Activated B cell treated with CpG ODN at 0.5 μM for 24 hours (primary cell): ENCODE measurements at regions not wholly inside any gene's neighbourhood (a gene's known extent, or its start where the extent isn't known, plus 50 kb on each side); places are given as distances from the start of the nearest gene placed in this dataset.

Experiments used
- ATAC-seq: fragments of 200-7000 bp; cut with Tn5 transposase; one replicate; pipeline ENCODE4 v1.10.0; 2021; ENCODE audit warnings: low read depth, mild to moderate bottlenecking, moderate library complexity
- CTCF ChIA-PET: fragments of 350-600 bp; sonication (Branson Sonifier 250); formaldehyde crosslinking; loops from one replicate; lab custom pipeline; 2021; ENCODE audit warnings: antibody characterized with exemption; lab: Charles Lee
- POLR2A ChIA-PET: fragments of 350-600 bp; sonication (Branson Sonifier 250); formaldehyde crosslinking; loops from one replicate; lab custom pipeline; 2021; ENCODE audit warnings: antibody characterized with exemption; lab: Charles Lee
- DNase-seq: peaks from one replicate; pipeline ENCODE4 v3.0.0; 2022
- H3K27ac Mint-ChIP-seq: one replicate; pipeline ENCODE4 v1.8.0; 2020; ENCODE audit warnings: mixed read lengths
- H3K27me3 Mint-ChIP-seq: one replicate; pipeline ENCODE4 v1.8.0; 2021; ENCODE audit warnings: mixed read lengths
- H3K36me3 Mint-ChIP-seq: one replicate; pipeline ENCODE4 v1.8.0; 2021; ENCODE audit warnings: low read depth, mixed read lengths
- H3K4me1 Mint-ChIP-seq: one replicate; pipeline ENCODE4 v1.8.0; 2021; ENCODE audit warnings: mixed read lengths
- H3K4me3 Mint-ChIP-seq: one replicate; pipeline ENCODE4 v1.8.0; 2020; ENCODE audit warnings: mild to moderate bottlenecking, mixed read lengths
- H3K9me3 Mint-ChIP-seq: one replicate; pipeline ENCODE4 v1.8.0; 2020; ENCODE audit warnings: mixed read lengths
- intact Hi-C: fragments of 100-400 bp; cut with micrococcal nuclease; formaldehyde crosslinking; loops from one replicate; pipeline ENCODE4 v1.15.1; 2024
- TF ChIP-seq, protein P1 (sequence below): fragments of 200-600 bp; IDR thresholded peaks from one replicate; pipeline ENCODE4 v1.8.0; 2022; ENCODE audit warnings: antibody characterized with exemption, mild to moderate bottlenecking

DNA sequence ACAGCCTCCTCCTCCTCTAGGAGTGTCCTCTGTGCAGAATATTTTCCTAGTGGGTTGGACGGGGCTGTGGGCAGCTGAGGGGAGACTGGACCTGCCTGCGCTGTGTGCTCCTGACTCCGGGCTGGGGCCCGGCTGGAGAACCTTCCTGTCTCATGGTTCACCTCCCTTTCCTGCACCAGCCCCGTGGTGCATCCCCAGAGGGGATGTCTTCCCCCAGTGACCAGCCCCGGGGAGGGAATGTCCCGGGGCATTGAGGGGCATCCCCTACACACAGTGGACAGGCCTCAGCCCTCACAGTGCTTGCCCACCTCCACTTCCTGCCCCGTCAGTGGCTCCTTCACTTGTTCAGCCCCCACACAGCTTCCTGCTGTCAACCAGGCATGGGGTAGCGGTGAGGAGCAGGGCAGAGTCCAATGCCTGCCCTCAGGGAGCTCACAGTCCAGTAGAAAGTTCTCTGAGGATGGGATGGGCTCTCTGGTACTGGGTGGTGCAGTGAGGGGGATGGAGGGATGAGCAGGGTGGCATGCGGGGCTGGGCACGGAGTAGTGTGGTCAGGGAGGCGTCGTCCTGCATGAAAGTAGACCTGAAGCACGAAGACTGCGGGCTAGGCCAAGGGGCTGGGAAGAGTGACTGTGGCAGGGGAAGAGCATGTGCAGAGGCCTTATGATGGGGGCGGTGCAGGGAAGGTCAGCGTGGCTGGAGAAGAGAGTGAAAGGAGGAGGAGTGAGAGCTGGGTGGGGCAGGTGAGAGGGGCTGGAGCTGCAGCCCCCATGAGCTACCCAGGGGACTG, 52.1 kb upstream of the PITX1 start:
- POLR2A ChIA-PET: no interaction called here
- CTCF ChIA-PET: no interaction called here
- ATAC-seq: no peak
- no peak for DNase-seq
- Mint-ChIP-seq H3K9me3 (peaks cover 10% of the 10 kb centered on the region), H3K27ac (no peak overlapping the region), H3K36me3 (no peaks in the 10 kb centered on the region), H3K4me3 (no peak overlapping the region), H3K4me1 (no peaks in the 10 kb centered on the region), H3K27me3 (peaks cover 21% of the 10 kb centered on the region)
- intact Hi-C loops: no loop called here
- TF ChIP-seq, protein P1, sequence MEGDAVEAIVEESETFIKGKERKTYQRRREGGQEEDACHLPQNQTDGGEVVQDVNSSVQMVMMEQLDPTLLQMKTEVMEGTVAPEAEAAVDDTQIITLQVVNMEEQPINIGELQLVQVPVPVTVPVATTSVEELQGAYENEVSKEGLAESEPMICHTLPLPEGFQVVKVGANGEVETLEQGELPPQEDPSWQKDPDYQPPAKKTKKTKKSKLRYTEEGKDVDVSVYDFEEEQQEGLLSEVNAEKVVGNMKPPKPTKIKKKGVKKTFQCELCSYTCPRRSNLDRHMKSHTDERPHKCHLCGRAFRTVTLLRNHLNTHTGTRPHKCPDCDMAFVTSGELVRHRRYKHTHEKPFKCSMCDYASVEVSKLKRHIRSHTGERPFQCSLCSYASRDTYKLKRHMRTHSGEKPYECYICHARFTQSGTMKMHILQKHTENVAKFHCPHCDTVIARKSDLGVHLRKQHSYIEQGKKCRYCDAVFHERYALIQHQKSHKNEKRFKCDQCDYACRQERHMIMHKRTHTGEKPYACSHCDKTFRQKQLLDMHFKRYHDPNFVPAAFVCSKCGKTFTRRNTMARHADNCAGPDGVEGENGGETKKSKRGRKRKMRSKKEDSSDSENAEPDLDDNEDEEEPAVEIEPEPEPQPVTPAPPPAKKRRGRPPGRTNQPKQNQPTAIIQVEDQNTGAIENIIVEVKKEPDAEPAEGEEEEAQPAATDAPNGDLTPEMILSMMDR: no peak

DNA sequence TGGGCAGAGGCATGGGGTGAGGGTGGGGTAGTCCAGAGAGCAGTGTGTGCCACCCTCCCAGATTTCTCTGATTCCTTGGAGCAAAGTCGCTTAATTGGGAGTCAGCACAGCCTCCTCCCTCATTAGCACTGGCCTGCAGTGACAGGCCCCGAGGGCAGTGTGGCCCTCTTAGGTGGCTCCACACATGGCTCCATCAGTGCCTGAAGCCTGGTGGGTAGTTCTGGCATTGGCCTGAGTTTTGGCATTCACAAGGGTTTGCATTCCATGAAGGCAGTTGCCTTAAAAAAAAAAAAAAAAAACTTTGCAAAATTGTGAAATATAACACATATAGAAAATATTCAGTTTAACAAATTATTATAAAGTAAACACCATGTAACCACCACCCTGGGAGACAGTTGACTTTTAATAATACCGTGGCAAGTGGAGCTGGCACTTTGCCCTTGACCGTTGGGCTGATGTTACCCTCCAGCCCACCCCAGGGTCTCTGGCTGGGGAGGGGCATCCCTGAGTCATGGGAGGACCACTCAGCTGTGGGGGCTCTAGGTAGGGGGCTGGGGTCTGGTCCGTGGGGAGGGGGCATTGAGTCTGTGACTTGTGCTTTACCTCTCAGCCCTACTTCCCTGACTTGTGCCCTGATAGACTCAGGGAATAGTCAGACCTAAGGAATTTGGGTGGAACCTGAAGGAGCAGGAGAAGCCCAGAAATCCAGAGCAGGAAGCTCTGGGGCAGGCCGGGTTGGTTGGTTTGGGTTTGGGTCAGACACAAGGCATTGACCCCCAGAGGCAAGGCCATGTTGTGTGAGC, 51.3 kb upstream of the PITX1 start:
- ChIA-PET POLR2A (no interaction called here), CTCF (no interaction called here)
- peak; percentile 0 for DNase-seq
- Mint-ChIP-seq H3K4me1 (no peaks in the 10 kb centered on the region), H3K9me3 (peaks cover 10% of the 10 kb centered on the region), H3K4me3 (no peak overlapping the region), H3K27me3 (peaks cover 26% of the 10 kb centered on the region), H3K27ac (no peak overlapping the region), H3K36me3 (no peaks in the 10 kb centered on the region)
- intact Hi-C loops: no loop called here
- TF ChIP-seq, protein P1: no peak
- ATAC-seq: no peak
